Stimulated activated CD8-positive, alpha-beta memory T cell treated with anti-CD3 and anti-CD28 coated beads, Interleukin-4, amount 100 ng/mL, for 4 hours (primary cell): ENCODE measurements at regions not wholly inside any gene's neighbourhood (a gene's known extent, or its start where the extent isn't known, plus 50 kb on each side); places are given as distances from the start of the nearest gene placed in this dataset.
"Not testable (repeated sequence)": the region's sequence is repeated elsewhere in the genome, so short reads cannot be mapped to it uniquely, and the experiment has no call there.

Source experiments
- DNase-seq, 2 donors: peaks; one replicate each; pipeline ENCODE4 v3.0.0-alpha.2; 2020; ENCODE audit warnings: low read depth in 2 of 2, low spot score in 1 of 2

DNA sequence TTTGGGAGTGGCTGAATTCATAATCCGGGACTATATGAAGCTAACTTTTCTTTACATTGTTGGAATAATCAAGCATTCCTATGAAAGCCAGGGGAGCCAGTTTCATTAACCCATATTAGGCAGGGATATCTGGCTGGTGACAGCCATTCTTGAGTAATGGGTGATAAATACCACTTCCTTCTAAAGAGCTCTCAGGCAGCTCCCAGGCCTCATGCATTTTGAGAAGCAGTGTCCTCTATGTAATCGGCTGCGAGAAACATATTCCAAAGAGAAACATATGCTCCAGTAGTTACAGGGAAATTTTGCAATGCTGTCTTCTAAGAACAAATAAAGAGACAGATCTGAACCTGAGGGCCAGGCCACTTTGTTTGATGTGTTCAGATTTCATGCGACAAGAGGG is 83.1 kb downstream of the MSX2 start:
- no peak for DNase-seq

DNA sequence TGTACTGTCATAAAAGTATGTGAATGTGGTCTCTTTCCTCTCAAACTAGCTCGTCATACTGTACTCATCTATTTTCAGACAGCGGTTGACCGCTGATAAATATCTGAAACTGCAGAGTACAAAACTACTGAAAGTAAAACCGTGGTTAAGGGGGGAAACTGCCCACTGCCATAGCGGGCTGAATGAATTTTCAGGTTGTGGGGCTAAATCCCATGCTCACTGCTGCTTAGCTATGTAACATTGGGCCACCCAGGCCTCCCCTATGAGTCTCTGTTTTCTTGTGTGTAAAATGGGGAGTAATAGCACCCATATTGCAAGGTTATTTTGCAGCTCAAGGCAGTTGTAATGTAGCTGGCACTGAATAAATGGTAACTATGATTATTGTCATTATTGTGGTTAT is 82.3 kb downstream of the MSX2 start:
- no peak for DNase-seq

DNA sequence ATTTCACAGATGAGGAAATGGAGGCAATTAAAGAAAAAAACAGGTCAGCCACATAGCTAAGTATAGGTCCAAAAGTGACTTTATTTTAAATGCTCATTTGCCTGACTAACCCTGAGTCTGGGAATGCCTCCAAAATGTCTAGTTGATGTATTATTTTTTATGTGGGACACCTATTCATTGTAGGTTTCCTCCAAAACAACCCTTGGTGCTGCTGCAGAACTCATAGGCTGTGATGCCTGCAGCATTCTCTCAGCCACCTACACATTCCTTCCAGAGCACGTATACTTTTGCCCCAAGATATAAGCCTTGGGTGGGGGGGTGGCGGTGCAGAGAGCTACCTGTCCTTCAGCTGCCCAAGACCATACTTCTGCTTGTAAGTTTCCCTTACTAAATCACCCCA is 77.4 kb downstream of the MSX2 start:
- no peak for DNase-seq

DNA sequence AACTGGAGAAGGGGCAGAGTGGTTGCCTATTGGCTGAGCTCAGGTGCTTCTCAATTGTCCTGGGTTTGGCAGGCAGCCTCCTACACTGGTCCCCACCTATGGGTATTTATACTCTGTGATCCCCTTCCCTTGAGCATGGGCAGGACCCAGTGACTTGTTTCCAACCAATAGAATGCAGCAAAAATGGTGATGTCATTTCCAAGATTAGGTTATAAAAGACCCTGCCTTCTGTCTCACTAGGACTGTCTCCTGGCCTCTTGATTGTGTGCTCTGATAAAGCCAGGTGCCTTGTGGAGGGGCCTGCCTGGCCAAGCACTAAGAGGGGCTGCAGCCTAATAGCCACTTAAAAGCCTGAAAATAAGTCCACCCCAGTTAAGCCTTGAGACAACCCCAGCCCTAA is 76.1 kb downstream of the MSX2 start:
- no peak for DNase-seq

DNA sequence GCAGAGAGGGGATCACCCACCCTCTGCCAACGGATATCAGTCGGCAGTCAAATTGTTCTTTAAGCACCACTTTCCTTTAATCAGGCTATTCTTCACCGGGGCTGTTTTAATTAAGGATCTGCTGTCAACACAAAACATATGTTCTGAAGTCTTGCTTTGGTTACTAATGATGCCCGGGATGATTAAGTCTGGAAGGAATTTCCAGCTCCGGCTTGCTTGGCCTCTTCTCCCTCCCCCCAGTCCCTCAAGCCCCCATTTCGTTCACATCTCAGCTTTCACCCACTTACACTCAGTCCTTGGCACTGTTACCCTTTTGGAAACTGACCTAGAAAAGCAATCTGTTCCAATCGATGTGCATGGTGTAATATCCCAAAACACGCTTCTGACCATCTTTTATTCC is 74.7 kb downstream of the MSX2 start:
- DNase-seq, result no peak

DNA sequence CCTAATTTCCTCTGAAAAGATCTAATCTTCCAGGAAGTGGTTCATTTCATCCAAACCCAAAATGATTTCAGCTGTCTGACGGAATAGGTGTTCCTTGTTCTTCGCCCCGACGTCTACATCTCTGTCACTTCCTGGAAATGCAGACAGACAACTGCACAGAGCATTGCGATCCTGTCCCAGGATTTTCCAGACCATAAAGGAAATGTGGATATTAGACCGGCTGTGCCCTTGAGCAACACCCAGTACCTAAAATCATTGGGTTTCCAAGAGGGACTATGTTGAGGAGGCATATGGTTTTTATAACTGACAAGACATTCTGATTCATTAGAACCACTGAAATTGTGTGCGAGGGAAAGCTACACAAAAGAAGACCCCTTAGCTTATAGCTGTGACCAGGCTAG is 74.2 kb downstream of the MSX2 start:
- no peak for DNase-seq

DNA sequence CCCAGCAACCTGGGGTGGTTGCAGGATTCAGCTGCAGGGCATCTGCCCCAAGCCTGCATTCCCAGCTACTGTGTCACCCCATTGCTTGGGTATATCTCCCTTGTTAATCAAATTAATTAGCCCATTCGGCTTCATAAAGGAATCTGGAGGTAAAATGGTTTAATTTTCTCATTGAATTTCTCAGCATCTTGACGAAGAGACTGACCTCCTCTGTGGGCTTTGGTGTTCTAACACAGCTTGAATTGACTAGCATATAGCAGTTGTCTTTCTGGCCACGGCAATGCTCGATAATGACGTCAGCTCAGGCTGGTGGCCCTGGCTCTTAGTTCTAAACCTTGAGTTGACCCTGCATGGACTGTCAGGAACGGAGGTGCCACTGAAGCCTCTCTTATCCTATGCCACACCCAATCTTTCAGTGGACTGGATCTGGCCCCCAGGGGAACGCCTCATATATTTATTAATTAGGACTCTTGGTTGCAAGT is 72.4 kb downstream of the MSX2 start:
- no peak for DNase-seq

DNA sequence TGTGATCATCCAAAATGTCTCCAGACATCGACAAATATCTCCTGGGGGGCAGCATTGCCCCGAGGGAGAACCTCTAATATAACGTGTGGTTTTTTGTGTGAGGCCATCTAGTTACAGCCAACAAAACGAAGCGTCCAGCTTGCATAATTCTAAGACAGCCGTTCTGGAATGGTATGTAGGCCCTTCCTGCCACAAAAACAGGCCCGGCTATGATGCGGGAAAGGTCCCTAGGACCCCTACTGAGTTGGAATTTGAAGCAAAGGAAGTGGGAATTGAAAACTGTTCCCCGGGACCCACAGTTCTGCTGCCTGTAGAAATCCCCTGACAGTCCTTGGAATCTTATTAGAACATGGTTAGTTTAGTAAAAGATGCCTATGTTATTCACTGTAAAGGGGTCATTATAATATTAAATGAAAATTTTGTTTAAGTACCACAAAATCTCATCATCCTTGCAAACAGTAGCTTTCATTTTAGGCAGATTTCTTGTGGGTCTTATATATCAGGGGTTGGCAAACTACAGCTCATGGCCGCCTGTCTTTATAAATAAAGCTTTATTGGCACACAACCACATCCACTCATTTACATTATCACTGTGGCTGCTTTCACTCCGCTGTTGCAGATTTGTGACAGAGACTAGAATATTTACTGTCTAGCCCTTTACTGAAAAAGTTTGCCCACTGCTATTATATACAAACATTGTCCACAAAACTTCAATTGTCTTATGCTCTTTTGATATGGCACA is 70.7 kb downstream of the MSX2 start:
- DNase-seq, result no peak

DNA sequence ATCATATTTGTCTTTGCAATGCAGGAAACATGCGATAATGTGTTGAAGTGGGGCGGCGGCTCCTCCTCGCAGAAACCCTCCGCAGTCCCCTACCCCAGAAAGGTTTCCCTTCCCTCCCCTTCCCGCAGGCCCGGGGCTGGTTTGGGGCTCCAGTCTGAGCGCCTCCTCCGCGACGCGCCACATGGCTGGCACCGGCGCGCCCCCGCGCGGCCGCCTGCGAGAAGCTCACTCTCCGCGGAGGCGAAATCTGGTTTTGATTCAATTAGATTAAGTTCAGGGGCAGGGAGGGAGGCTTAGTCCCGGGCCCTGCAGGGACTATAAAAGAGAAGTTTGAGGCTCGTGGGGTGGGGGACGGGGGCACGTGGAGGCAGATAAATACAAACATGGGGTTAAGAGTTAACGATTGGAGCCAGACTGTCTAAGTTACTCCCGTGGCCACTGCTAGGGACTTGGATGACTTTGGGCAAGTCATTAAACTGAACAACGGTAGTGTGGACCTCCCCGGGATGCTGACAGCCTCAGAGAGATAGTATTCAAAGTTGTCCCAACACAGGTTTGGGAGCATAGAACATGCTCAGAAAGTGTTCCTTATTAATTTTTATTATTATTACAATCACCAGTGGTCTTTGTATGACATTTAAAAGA is 69.4 kb downstream of the MSX2 start:
- no peak for DNase-seq

DNA sequence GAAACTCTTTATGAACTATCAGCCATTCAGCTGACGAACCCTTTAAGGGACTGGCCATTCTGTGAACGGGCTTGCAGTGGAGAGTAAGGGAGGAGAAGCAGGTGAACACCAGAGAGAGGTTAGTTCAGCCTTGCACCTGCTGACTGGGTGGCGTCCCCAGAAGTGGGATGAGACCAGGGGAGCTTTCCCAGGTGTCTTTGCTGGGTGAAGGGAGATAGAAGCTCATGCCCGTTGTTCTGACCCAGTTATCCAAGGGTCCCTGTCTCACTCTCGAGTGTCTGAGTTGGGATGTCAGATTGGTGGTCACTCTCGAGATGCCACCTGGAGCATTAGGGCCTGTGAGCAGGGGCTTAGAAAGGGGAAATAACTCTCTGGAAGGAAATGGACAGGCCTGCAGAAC is 68.7 kb downstream of the MSX2 start:
- DNase-seq, result no peak

DNA sequence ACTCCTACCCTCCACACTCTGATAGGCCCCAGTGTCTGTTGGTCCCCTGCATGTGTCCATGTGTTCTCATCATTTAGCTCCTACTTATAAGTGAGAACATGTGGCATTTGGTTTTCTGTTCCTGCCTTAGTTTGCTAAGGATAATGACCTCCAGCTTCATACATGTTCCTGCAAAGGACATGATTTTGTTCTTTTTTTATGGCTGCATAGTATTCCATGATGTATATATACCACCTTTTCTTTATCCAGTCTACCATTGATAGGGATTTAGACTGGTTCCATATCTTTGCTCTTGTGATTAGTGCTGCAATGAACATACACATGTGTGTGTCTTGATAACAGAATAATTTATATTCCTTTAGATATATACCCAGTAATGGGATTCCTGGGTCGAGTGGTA is 67.9 kb downstream of the MSX2 start:
- not testable (repeated sequence) for DNase-seq

DNA sequence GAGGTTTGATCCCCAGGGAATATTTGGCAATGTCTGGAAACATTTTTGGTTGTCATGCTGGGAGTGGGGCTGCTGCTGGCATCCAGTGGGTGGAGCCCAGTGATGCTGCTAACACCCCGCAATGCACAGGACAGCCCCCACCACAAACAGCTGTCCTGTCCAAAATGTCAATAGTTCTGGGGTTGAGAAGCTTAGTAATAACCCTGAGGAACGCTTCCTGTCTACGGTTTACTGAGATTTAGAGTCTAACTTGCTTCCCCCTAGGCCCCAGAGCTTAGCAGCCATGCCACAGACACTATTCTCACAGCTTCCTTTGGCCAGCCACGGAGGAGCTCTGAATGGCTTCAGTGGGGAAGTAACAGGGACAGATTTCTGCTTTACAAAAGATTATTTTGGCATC is 66.5 kb downstream of the MSX2 start:
- DNase-seq, result no peak

DNA sequence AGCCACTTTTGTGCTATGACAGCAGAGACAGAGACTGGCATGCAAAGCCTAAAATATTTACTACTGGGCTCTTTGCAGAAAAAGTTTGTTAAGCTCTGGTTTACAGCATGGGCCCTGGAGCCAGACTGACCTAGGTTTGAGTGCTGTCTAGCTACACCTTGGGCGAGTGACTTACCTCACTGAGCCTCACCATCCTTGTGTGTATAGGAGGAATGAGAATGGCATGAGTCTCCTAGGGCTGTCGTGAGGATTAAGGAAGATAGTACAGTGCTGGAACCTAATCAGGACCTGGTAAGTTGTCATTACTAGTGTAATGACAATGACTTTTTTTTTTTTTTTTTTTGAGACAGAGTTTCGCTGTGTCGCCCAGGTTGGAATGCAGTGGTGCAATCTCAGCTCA is 65.2 kb downstream of the MSX2 start:
- DNase-seq, result no peak

DNA sequence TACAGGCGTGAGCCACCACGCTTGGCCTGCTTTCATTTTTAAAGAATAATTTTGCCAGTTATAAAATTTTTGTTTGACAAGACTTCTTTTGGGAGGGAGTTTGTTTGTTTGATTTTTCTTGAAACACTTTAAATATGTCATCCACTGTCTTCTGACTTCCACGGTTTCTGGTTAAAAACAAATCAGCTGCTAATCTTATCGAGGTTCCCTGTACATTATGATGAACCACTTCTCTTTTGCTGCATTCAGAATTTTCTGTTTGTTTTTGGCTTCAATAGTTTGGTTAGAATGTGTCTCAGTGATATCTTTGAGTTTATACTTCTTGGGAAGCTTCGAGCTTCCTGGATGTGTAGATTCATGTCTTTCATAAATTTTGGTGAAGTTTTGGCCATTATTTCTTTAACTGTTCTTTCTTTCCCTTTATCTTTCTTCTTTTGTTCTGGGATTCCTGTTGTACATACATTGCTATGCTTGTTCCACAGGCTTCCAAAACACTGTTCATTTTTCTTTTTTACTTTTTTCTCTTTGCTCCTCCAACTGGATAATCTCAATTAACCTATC is 60.8 kb downstream of the MSX2 start:
- DNase-seq, result no peak
